B cell (primary cell): ENCODE measurements at regions not wholly inside any gene's neighbourhood (a gene's known extent, or its start where the extent isn't known, plus 50 kb on each side); places are given as distances from the start of the nearest gene placed in this dataset.

Experiments
- ATAC-seq: fragments of 200-7000 bp; cut with Tn5 transposase; one replicate; pipeline ENCODE4 v1.10.0; 2021; ENCODE audit warnings: low read depth, mild to moderate bottlenecking, moderate number of reproducible peaks, moderate library complexity
- CTCF ChIA-PET: fragments of 350-600 bp; sonication (Branson Sonifier 250); formaldehyde crosslinking; loops from one replicate; lab custom pipeline; 2021; ENCODE audit warnings: antibody characterized with exemption, inconsistent platforms; lab: Charles Lee
- POLR2A ChIA-PET: fragments of 350-600 bp; sonication (Branson Sonifier 250); formaldehyde crosslinking; loops from one replicate; lab custom pipeline; 2021; ENCODE audit warnings: antibody characterized with exemption; lab: Charles Lee
- DNase-seq: peaks from one replicate; pipeline ENCODE4 v3.0.0; 2013
- H2AFZ ChIP-seq: 2 replicates; pipeline ENCODE4 v1.6.1; 2012; ENCODE audit warnings: mild to moderate bottlenecking, low read depth, low read length; ENCODE audit not compliant: insufficient read depth, poor library complexity, severe bottlenecking
- H3K27ac ChIP-seq, 2 donors: 1 replicate in 1 of 2; 2 replicates in 1 of 2; pipeline ENCODE4 v1.5.1; 2012 to 2013; ENCODE audit warnings: low read length in 2 of 2, mild to moderate bottlenecking in 2 of 2, moderate library complexity in 1 of 2
- H3K27me3 ChIP-seq, 4 experiments: fragments of 200-600 bp in 1 of 4; sonication (generic) in 1 of 4; replicated peaks in 1 of 4; 1 replicate in 2 of 4; 2 replicates in 2 of 4; pipeline versions ENCODE4 v1.6.1 to v1.7.0; 2013 to 2016; ENCODE audit warnings: low read length in 3 of 4, mild to moderate bottlenecking in 2 of 4, mixed read lengths in 1 of 4, moderate library complexity in 1 of 4; ENCODE audit not compliant: insufficient read depth in 4 of 4, control insufficient read depth in 3 of 4; ENCODE audit errors: control extremely low read depth in 1 of 4
- H3K36me3 ChIP-seq, 2 experiments: replicated peaks in 1 of 2; 1 replicate in 1 of 2; 2 replicates in 1 of 2; pipeline versions ENCODE4 v1.6.1 to v1.7.1; 2013; ENCODE audit warnings: low read length in 1 of 2; ENCODE audit not compliant: insufficient read depth in 2 of 2, control insufficient read depth in 1 of 2; ENCODE audit errors: control extremely low read depth in 1 of 2, extremely low read depth in 1 of 2
- H3K4me1 ChIP-seq, 2 donors: fragments of 200-600 bp in 1 of 2; sonication (generic) in 1 of 2; 1 replicate in 1 of 2; 2 replicates in 1 of 2; pipeline versions ENCODE4 v1.5.1 to v1.6.1; 2013 to 2017; ENCODE audit warnings: low read length in 2 of 2; ENCODE audit not compliant: control insufficient read depth in 2 of 2, insufficient read depth in 2 of 2
- H3K4me2 ChIP-seq: replicated peaks from 2 replicates; pipeline ENCODE3; 2012; ENCODE audit warnings: mild to moderate bottlenecking, low read depth, low read length; ENCODE audit not compliant: poor library complexity, severe bottlenecking
- H3K4me3 ChIP-seq, 5 experiments: fragments of 200-600 bp in 1 of 5; sonication (generic) in 1 of 5; 1 replicate in 3 of 5; 2 replicates in 2 of 5; pipeline versions ENCODE4 v1.5.1 to v1.7.0; 2011 to 2016; ENCODE audit warnings: low read length in 4 of 5, mild to moderate bottlenecking in 4 of 5, low read depth in 2 of 5, control low read depth in 1 of 5, moderate library complexity in 1 of 5; ENCODE audit not compliant: insufficient read depth in 1 of 5; ENCODE audit errors: control extremely low read depth in 1 of 5, extremely low read depth in 1 of 5
- H3K79me2 ChIP-seq: fragments of 200-600 bp; sonication (generic); one replicate; pipeline ENCODE4 v1.6.0; 2016; ENCODE audit warnings: low read length; ENCODE audit not compliant: control insufficient read depth, insufficient read depth
- H3K9ac ChIP-seq: fragments of 200-600 bp; sonication (generic); 2 replicates; pipeline ENCODE4 v1.6.1; 2017; ENCODE audit warnings: mild to moderate bottlenecking, low read length, moderate library complexity
- H3K9me3 ChIP-seq, 3 donors: one replicate each; pipeline versions ENCODE4 v1.6.1 to v1.7.1; 2013; ENCODE audit warnings: low read length in 2 of 3; ENCODE audit not compliant: control insufficient read depth in 2 of 3, insufficient read depth in 1 of 3; ENCODE audit errors: control extremely low read depth in 1 of 3
- H4K20me1 ChIP-seq: 2 replicates; pipeline ENCODE4 v1.6.0; 2012; ENCODE audit warnings: mild to moderate bottlenecking, low read length; ENCODE audit not compliant: insufficient read depth, control insufficient read depth, poor library complexity, severe bottlenecking
- H3K27ac Mint-ChIP-seq: one replicate; pipeline ENCODE4 v1.8.0; 2021; ENCODE audit warnings: mixed read lengths
- H3K27me3 Mint-ChIP-seq: one replicate; pipeline ENCODE4 v1.8.0; 2021; ENCODE audit warnings: mixed read lengths
- H3K4me1 Mint-ChIP-seq: one replicate; pipeline ENCODE4 v1.8.0; 2021; ENCODE audit warnings: mixed read lengths
- H3K4me3 Mint-ChIP-seq: one replicate; pipeline ENCODE4 v1.8.0; 2021; ENCODE audit warnings: mixed read lengths
- H3K9me3 Mint-ChIP-seq: one replicate; pipeline ENCODE4 v1.8.0; 2022; ENCODE audit warnings: mixed read lengths; ENCODE audit not compliant: insufficient read depth
- EZH2 ChIP-seq: IDR thresholded peaks from 2 replicates; pipeline ENCODE4 v1.6.1; 2012; ENCODE audit warnings: borderline replicate concordance, low read depth, mild to moderate bottlenecking, moderate library complexity, low read length; ENCODE audit not compliant: insufficient read depth, poor library complexity, severe bottlenecking
- WGBS: methylation state at CpG from one replicate; pipeline ENCODE4 v1.1.5; 2013; ENCODE audit warnings: missing lambda C conversion rate; ENCODE audit not compliant: insufficient coverage; 5-methylcytosine and 5-hydroxymethylcytosine counted together
- intact Hi-C: fragments of 100-400 bp; cut with micrococcal nuclease; formaldehyde crosslinking; loops from one replicate; pipeline ENCODE4 v1.10.0; 2022
- TF ChIP-seq, protein P1 (sequence below): fragments of 200-600 bp; IDR thresholded peaks from one replicate; pipeline ENCODE4 v1.8.0; 2022; ENCODE audit warnings: antibody characterized with exemption, mild to moderate bottlenecking

DNA sequence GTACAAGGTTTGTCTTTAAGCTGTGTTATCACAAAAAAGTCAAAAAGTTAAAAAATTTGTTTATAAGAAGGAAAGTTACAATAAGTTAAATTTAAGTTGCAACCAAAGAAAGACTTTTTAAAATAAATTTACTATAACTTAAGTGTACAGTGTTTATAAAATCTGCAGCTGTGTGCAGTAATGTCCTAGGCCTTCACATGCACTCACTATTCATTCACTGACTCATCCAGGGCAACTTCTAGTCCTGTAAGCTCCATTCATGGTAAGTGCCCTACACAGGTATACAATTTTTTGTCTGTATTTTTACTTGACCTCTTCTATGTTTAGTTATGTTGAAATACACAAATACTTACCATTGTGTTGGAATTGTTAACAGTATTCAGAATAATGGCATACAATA is 667.9 kb upstream of the SLITRK5 start:
- H3K4me3 ChIP-seq: no peak overlapping the region
- H3K79me2 ChIP-seq: no peaks in the 10 kb centered on the region
- Mint-ChIP-seq H3K4me3 (no peak overlapping the region), H3K9me3 (peaks cover 10% of the 10 kb centered on the region), H3K27ac (no peak overlapping the region), H3K4me1 (no peaks in the 10 kb centered on the region), H3K27me3 (no peaks in the 10 kb centered on the region)
- H3K27ac ChIP-seq: no peak overlapping the region
- H3K4me1 ChIP-seq: no peaks in the 10 kb centered on the region
- intact Hi-C loops: no loop called here
- DNase-seq (no peak), ATAC-seq (no peak)
- no peak for TF ChIP-seq EZH2
- TF ChIP-seq, protein P1, sequence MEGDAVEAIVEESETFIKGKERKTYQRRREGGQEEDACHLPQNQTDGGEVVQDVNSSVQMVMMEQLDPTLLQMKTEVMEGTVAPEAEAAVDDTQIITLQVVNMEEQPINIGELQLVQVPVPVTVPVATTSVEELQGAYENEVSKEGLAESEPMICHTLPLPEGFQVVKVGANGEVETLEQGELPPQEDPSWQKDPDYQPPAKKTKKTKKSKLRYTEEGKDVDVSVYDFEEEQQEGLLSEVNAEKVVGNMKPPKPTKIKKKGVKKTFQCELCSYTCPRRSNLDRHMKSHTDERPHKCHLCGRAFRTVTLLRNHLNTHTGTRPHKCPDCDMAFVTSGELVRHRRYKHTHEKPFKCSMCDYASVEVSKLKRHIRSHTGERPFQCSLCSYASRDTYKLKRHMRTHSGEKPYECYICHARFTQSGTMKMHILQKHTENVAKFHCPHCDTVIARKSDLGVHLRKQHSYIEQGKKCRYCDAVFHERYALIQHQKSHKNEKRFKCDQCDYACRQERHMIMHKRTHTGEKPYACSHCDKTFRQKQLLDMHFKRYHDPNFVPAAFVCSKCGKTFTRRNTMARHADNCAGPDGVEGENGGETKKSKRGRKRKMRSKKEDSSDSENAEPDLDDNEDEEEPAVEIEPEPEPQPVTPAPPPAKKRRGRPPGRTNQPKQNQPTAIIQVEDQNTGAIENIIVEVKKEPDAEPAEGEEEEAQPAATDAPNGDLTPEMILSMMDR: no peak
- H3K4me2 ChIP-seq: no peak overlapping the region
- CTCF ChIA-PET: no interaction called here
- H3K27me3 ChIP-seq: no peaks in the 10 kb centered on the region
- no peak overlapping the region for H2AFZ ChIP-seq
- H3K36me3 ChIP-seq: no peaks in the 10 kb centered on the region
- POLR2A ChIA-PET: no interaction called here
- no peaks in the 10 kb centered on the region for H4K20me1 ChIP-seq
- peaks cover 0 to 3% (median 0%) of the 10 kb centered on the region in 3 donors for H3K9me3 ChIP-seq
- H3K9ac ChIP-seq: no peak overlapping the region

DNA sequence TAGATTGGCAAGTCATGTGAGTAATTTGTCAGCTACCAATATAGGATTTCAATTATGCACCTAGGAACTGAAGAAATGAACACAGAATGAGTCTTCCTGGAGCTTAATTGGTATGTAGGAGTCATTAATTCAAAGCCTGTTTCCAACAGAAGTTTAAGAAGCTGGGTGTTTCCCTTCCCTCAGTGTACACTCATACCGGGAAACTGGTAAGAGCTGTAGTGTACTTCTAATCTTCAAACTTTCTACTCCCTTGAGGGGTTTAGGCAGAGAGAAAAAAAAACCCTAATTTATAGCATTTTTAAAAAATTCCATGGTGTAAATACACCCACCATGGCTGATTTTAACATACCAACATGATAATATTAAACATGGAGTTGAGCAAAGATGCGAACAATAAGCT is 665.7 kb upstream of the SLITRK5 start:
- Histone ChIP-seq H3K27me3 (no peaks in the 10 kb centered on the region), H2AFZ (no peak overlapping the region), H3K9me3 (peaks cover 0 to 6% (median 5%) of the 10 kb centered on the region in 3 donors), H3K27ac (no peak overlapping the region), H3K4me3 (no peak overlapping the region), H3K36me3 (no peaks in the 10 kb centered on the region), H3K4me1 (no peaks in the 10 kb centered on the region), H3K4me2 (no peak overlapping the region), H4K20me1 (no peaks in the 10 kb centered on the region), H3K9ac (no peak overlapping the region), H3K79me2 (no peaks in the 10 kb centered on the region)
- TF ChIP-seq, protein P1: no peak
- TF ChIP-seq EZH2: no peak
- no peak overlapping the region for H3K4me3 Mint-ChIP-seq
- POLR2A ChIA-PET: no interaction called here
- DNase-seq (no peak), ATAC-seq (no peak)
- CTCF ChIA-PET: no interaction called here
- no peaks in the 10 kb centered on the region for H3K4me1 Mint-ChIP-seq
- H3K9me3 Mint-ChIP-seq: peaks cover 15% of the 10 kb centered on the region
- intact Hi-C loops: no loop called here
- no CpG with 5 or more reads among the region's 2 CpGs for WGBS
- no peak overlapping the region for H3K27ac Mint-ChIP-seq
- no peaks in the 10 kb centered on the region for H3K27me3 Mint-ChIP-seq
